Ovary (tissue), 3 donors: ENCODE measurements at regions not wholly inside any gene's neighbourhood (a gene's known extent, or its start where the extent isn't known, plus 50 kb on each side); places are given as distances from the start of the nearest gene placed in this dataset.

Experiments used
- POLR2A ChIP-seq: fragments of 450-650 bp; IDR thresholded peaks from one replicate; pipeline ENCODE4 v1.6.1; 2017; ENCODE audit warnings: antibody characterized with exemption, mild to moderate bottlenecking, moderate library complexity
- TF ChIP-seq, protein P1 (sequence below), 3 donors: fragments of 450-650 bp in 2 of 3; fragments of 200-600 bp in 1 of 3; IDR thresholded peaks; one replicate each; pipeline versions ENCODE4 v1.5.1 to v1.8.0; 2016 to 2022; ENCODE audit warnings: antibody characterized with exemption in 3 of 3, mild to moderate bottlenecking in 1 of 3
- donor health status: DM: no; HTN: no; CAD: no.

DNA sequence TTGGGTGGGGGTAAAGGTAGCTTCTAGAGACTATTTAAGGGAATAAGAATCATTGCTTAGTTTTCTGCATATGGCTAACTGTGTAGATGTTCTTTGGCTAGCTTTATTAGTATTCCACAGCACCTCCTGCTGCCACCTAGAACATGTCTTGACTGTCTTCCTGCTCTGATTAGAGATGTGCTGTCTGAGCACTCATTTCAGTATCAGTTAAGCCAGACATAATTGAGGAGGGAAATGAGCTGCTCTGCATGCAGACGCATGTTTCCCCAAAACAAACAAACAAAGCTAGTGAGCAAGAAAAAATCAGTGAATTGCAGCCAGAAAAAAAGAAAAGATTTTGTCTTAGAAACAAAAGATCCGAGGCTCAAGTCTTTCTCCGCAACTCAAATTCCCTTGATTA lies 402.2 kb downstream of the AASDHPPT start:
- TF ChIP-seq, protein P1, sequence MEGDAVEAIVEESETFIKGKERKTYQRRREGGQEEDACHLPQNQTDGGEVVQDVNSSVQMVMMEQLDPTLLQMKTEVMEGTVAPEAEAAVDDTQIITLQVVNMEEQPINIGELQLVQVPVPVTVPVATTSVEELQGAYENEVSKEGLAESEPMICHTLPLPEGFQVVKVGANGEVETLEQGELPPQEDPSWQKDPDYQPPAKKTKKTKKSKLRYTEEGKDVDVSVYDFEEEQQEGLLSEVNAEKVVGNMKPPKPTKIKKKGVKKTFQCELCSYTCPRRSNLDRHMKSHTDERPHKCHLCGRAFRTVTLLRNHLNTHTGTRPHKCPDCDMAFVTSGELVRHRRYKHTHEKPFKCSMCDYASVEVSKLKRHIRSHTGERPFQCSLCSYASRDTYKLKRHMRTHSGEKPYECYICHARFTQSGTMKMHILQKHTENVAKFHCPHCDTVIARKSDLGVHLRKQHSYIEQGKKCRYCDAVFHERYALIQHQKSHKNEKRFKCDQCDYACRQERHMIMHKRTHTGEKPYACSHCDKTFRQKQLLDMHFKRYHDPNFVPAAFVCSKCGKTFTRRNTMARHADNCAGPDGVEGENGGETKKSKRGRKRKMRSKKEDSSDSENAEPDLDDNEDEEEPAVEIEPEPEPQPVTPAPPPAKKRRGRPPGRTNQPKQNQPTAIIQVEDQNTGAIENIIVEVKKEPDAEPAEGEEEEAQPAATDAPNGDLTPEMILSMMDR (IDR thresholded peaks at IDR 0.05): no peak
- TF ChIP-seq POLR2A: no peak
